HL-60/S4 treated with retinoic acid at 250 ng/mL for 4 days and 3 days (cell line): ENCODE measurements at regions not wholly inside any gene's neighbourhood (a gene's known extent, or its start where the extent isn't known, plus 50 kb on each side); places are given as distances from the start of the nearest gene placed in this dataset.

ENCODE experiments used
- in situ Hi-C: fragments of 300-500 bp; cut with MboI; formaldehyde crosslinking; loops from 2 replicates; pipeline ENCODE4 v1.7.0; 2022; ENCODE audit warnings: low sequenced_read_pairs

GRCh38 chr4:123786920-123787319 is 390.3 kb downstream of the SPRY1 start:
- in situ Hi-C loops, result no loop called here

GRCh38 chr4:123787512-123788080 is 391.0 kb downstream of the SPRY1 start:
- in situ Hi-C loops, result no loop called here

- in situ Hi-C loops, result no loop called here
Observed at GRCh38 chr4:123788577-123788976, 392.0 kb downstream of the SPRY1 start.

GRCh38 chr4:123790681-123791080 is 394.1 kb downstream of the SPRY1 start:
- in situ Hi-C loops, result no loop called here

GRCh38 chr4:123802082-123802645 is 405.6 kb downstream of the SPRY1 start:
- in situ Hi-C loops, result no loop called here

GRCh38 chr4:123802933-123803332 is 406.3 kb downstream of the SPRY1 start:
- in situ Hi-C loops, result no loop called here

- in situ Hi-C loops, result no loop called here
Observed at GRCh38 chr4:123804196-123804721, 407.7 kb downstream of the SPRY1 start.

GRCh38 chr4:123806056-123806455 is 409.5 kb downstream of the SPRY1 start:
- in situ Hi-C loops, result no loop called here

GRCh38 chr4:123807187-123807586 is 410.6 kb downstream of the SPRY1 start:
- in situ Hi-C loops, result no loop called here

GRCh38 chr4:123807866-123808265 is 411.3 kb downstream of the SPRY1 start:
- in situ Hi-C loops, result no loop called here

GRCh38 chr4:123809864-123810263 is 413.3 kb downstream of the SPRY1 start:
- in situ Hi-C loops, result no loop called here

- in situ Hi-C loops, result no loop called here
Observed at GRCh38 chr4:123812066-123812390, 415.4 kb downstream of the SPRY1 start.

GRCh38 chr4:123813901-123814300 is 417.3 kb downstream of the SPRY1 start:
- in situ Hi-C loops, result no loop called here

- in situ Hi-C loops, result no loop called here
Observed at GRCh38 chr4:123816462-123816861, 419.9 kb downstream of the SPRY1 start.

- in situ Hi-C loops, result no loop called here
Observed at GRCh38 chr4:123817025-123817688, 420.6 kb downstream of the SPRY1 start.

GRCh38 chr4:123819362-123820035 is 422.9 kb downstream of the SPRY1 start:
- in situ Hi-C loops, result no loop called here

GRCh38 chr4:123821861-123822260 is 425.3 kb downstream of the SPRY1 start:
- in situ Hi-C loops, result no loop called here

- in situ Hi-C loops, result no loop called here
Observed at GRCh38 chr4:123822353-123822752, 425.8 kb downstream of the SPRY1 start.

GRCh38 chr4:123823244-123823643 is 426.6 kb downstream of the SPRY1 start:
- in situ Hi-C loops, result no loop called here

GRCh38 chr4:123824524-123824923 is 427.9 kb downstream of the SPRY1 start:
- in situ Hi-C loops, result no loop called here

GRCh38 chr4:123825596-123826291 is 429.1 kb downstream of the SPRY1 start:
- in situ Hi-C loops, result no loop called here
